ENCODE measurements at regions not wholly inside any gene's neighbourhood (a gene's known extent, or its start where the extent isn't known, plus 50 kb on each side); places are given as distances from the start of the nearest gene placed in this dataset.

GRCh38 chr16:86344586-86344871 is 165.8 kb upstream of the FOXF1 start:
- H3K4me3 ChIP-seq (ENCODE audit: low read depth, low read length): no peak overlapping the region
- DNase-seq (ENCODE audit: low read depth, low spot score): no peak
- ChIA-PET CTCF (interaction anchor here (1.7 to 7.8 kb wide), 2 partner anchors 25 to 173 kb away, joined by 4 to 126 read pairs; no protein-coding TSS in a partner anchor), POLR2A (no interaction called here)
- TF ChIP-seq CTCF (IDR thresholded peaks at IDR 0.05; ENCODE audit: insufficient read depth, low read length, missing control alignments): no peak

GRCh38 chr16:86344881-86345280 is 165.4 kb upstream of the FOXF1 start:
- ChIA-PET CTCF (interaction anchor here (1.7 to 7.8 kb wide), 2 partner anchors 25 to 173 kb away, joined by 4 to 126 read pairs; no protein-coding TSS in a partner anchor), POLR2A (no interaction called here)
- DNase-seq (ENCODE audit: low read depth, low spot score): no peak
- no peak overlapping the region for H3K4me3 ChIP-seq (ENCODE audit: low read depth, low read length)
- TF ChIP-seq CTCF (IDR thresholded peaks at IDR 0.05; ENCODE audit: insufficient read depth, low read length, missing control alignments): no peak

GRCh38 chr16:86345516-86345915 is 164.8 kb upstream of the FOXF1 start:
- DNase-seq (ENCODE audit: low read depth, low spot score): no peak
- ChIA-PET POLR2A (no interaction called here), CTCF (interaction anchor here (7.8 kb wide), 1 partner anchor 172 kb away, joined by 126 read pairs; no protein-coding TSS in a partner anchor)
- no peak for TF ChIP-seq CTCF (IDR thresholded peaks at IDR 0.05; ENCODE audit: insufficient read depth, low read length, missing control alignments)
- no peak overlapping the region for H3K4me3 ChIP-seq (ENCODE audit: low read depth, low read length)

GRCh38 chr16:86346034-86346433 is 164.3 kb upstream of the FOXF1 start:
- CTCF ChIA-PET: interaction anchor here (7.8 kb wide), 1 partner anchor 172 kb away, joined by 126 read pairs; no protein-coding TSS in a partner anchor
- TF ChIP-seq CTCF (IDR thresholded peaks at IDR 0.05; ENCODE audit: insufficient read depth, low read length, missing control alignments): no peak
- no peak overlapping the region for H3K4me3 ChIP-seq (ENCODE audit: low read depth, low read length)
- POLR2A ChIA-PET: no interaction called here
- DNase-seq (ENCODE audit: low read depth, low spot score): no peak

- H3K4me3 ChIP-seq (ENCODE audit: low read depth, low read length): no peak overlapping the region
- no peak for TF ChIP-seq CTCF (IDR thresholded peaks at IDR 0.05; ENCODE audit: insufficient read depth, low read length, missing control alignments)
- no peak for DNase-seq (ENCODE audit: low read depth, low spot score)
- POLR2A ChIA-PET: no interaction called here
- CTCF ChIA-PET: interaction anchor here (7.8 kb wide), 1 partner anchor 171 kb away, joined by 126 read pairs; no protein-coding TSS in a partner anchor
These were observed 163.2 kb upstream of the FOXF1 start for GRCh38 chr16:86347090-86347489.

- no peak overlapping the region for H3K4me3 ChIP-seq (ENCODE audit: low read depth, low read length)
- TF ChIP-seq CTCF (IDR thresholded peaks at IDR 0.05; ENCODE audit: insufficient read depth, low read length, missing control alignments): no peak
- no peak for DNase-seq (ENCODE audit: low read depth, low spot score)
- POLR2A ChIA-PET: no interaction called here
- CTCF ChIA-PET: interaction anchor here (0.8 to 1.8 kb wide), 4 partner anchors 8 to 172 kb away, joined by 3 to 10 read pairs (median 4); no protein-coding TSS in a partner anchor
These were observed 162.3 kb upstream of the FOXF1 start for GRCh38 chr16:86347916-86348555.

Measured in AG04449 (cell line).